ENCODE measurements at regions not wholly inside any gene's neighbourhood (a gene's known extent, or its start where the extent isn't known, plus 50 kb on each side); places are given as distances from the start of the nearest gene placed in this dataset.

GRCh38 chr4:26000274-26000950, 86.4 kb downstream of the SMIM20 start:
- no peaks in the 10 kb centered on the region for H3K4me1 ChIP-seq (ENCODE audit: control insufficient read depth in 3 of 3, insufficient read depth in 2 of 3, low read depth in 1 of 3, low read length in 2 of 3)
- FAIRE-seq: no peak

GRCh38 chr4:26001413-26001812, 87.4 kb downstream of the SMIM20 start:
- no peak for DNase-seq

More at GRCh38 chr4:26000274-26000950, 86.4 kb downstream of the SMIM20 start:
- no peak overlapping the region for H3K4me3 ChIP-seq (ENCODE audit: low read depth in 1 of 3, low read length in 3 of 3)
- no peak overlapping the region for H3K27ac ChIP-seq (ENCODE audit: low read depth in 1 of 3, low read length in 2 of 3)
- WGBS, 3 donors: 78 to 87% (median 79%) methylated on average over 2 of the region's 2 CpGs
- no peak for DNase-seq
- H3K9me3 ChIP-seq (ENCODE audit: control insufficient read depth in 2 of 2, insufficient read depth in 1 of 2, low read depth in 1 of 2, low read length in 1 of 2): no peaks in the 10 kb centered on the region
- no peaks in the 10 kb centered on the region for H3K27me3 ChIP-seq (ENCODE audit: control insufficient read depth in 3 of 3, insufficient read depth in 3 of 3, low read length in 3 of 3)
- no peaks in the 10 kb centered on the region for H3K36me3 ChIP-seq (ENCODE audit: control insufficient read depth in 3 of 3, insufficient read depth in 2 of 3, low read depth in 1 of 3, low read length in 3 of 3)

GRCh38 chr4:26001816-26002215, 87.8 kb downstream of the SMIM20 start:
- Histone ChIP-seq H3K36me3 (ENCODE audit: control insufficient read depth in 3 of 3, insufficient read depth in 2 of 3, low read depth in 1 of 3, low read length in 3 of 3) (no peaks in the 10 kb centered on the region), H3K27ac (ENCODE audit: low read depth in 1 of 3, low read length in 2 of 3) (no peak overlapping the region), H3K27me3 (ENCODE audit: control insufficient read depth in 3 of 3, insufficient read depth in 3 of 3, low read length in 3 of 3) (no peaks in the 10 kb centered on the region), H3K4me1 (ENCODE audit: control insufficient read depth in 3 of 3, insufficient read depth in 2 of 3, low read depth in 1 of 3, low read length in 2 of 3) (no peaks in the 10 kb centered on the region), H3K9me3 (ENCODE audit: control insufficient read depth in 2 of 2, insufficient read depth in 1 of 2, low read depth in 1 of 2, low read length in 1 of 2) (no peaks in the 10 kb centered on the region), H3K4me3 (ENCODE audit: low read depth in 1 of 3, low read length in 3 of 3) (no peak overlapping the region)
- FAIRE-seq (no peak), DNase-seq (no peak)
- WGBS, 3 donors: 86 to 88% (median 86%) methylated on average over 2 of the region's 2 CpGs

More at GRCh38 chr4:26001413-26001812, 87.4 kb downstream of the SMIM20 start:
- H3K4me3 ChIP-seq (ENCODE audit: low read depth in 1 of 3, low read length in 3 of 3): no peak overlapping the region
- no peaks in the 10 kb centered on the region for H3K27me3 ChIP-seq (ENCODE audit: control insufficient read depth in 3 of 3, insufficient read depth in 3 of 3, low read length in 3 of 3)
- 73 to 84% (median 77%) methylated on average over 3 of the region's 3 CpGs for WGBS, 3 donors
- H3K27ac ChIP-seq (ENCODE audit: low read depth in 1 of 3, low read length in 2 of 3): no peak overlapping the region
- H3K4me1 ChIP-seq (ENCODE audit: control insufficient read depth in 3 of 3, insufficient read depth in 2 of 3, low read depth in 1 of 3, low read length in 2 of 3): no peaks in the 10 kb centered on the region
- FAIRE-seq: no peak
- no peaks in the 10 kb centered on the region for H3K36me3 ChIP-seq (ENCODE audit: control insufficient read depth in 3 of 3, insufficient read depth in 2 of 3, low read depth in 1 of 3, low read length in 3 of 3)
- H3K9me3 ChIP-seq (ENCODE audit: control insufficient read depth in 2 of 2, insufficient read depth in 1 of 2, low read depth in 1 of 2, low read length in 1 of 2): no peaks in the 10 kb centered on the region

- Histone ChIP-seq H3K36me3 (ENCODE audit: control insufficient read depth in 3 of 3, insufficient read depth in 2 of 3, low read depth in 1 of 3, low read length in 3 of 3) (no peaks in the 10 kb centered on the region), H3K4me1 (ENCODE audit: control insufficient read depth in 3 of 3, insufficient read depth in 2 of 3, low read depth in 1 of 3, low read length in 2 of 3) (no peaks in the 10 kb centered on the region), H3K9me3 (ENCODE audit: control insufficient read depth in 2 of 2, insufficient read depth in 1 of 2, low read depth in 1 of 2, low read length in 1 of 2) (no peaks in the 10 kb centered on the region), H3K27ac (ENCODE audit: low read depth in 1 of 3, low read length in 2 of 3) (no peak overlapping the region), H3K4me3 (ENCODE audit: low read depth in 1 of 3, low read length in 3 of 3) (no peak overlapping the region), H3K27me3 (ENCODE audit: control insufficient read depth in 3 of 3, insufficient read depth in 3 of 3, low read length in 3 of 3) (no peaks in the 10 kb centered on the region)
- 72 to 95% (median 93%) methylated on average over 2 of the region's 2 CpGs for WGBS, 3 donors
- no peak for FAIRE-seq
- no peak for DNase-seq
Measured at GRCh38 chr4:26003056-26003455, 89.0 kb downstream of the SMIM20 start.

- H3K4me1 ChIP-seq (ENCODE audit: control insufficient read depth in 3 of 3, insufficient read depth in 2 of 3, low read depth in 1 of 3, low read length in 2 of 3): no peaks in the 10 kb centered on the region
- H3K27me3 ChIP-seq (ENCODE audit: control insufficient read depth in 3 of 3, insufficient read depth in 3 of 3, low read length in 3 of 3): no peaks in the 10 kb centered on the region
- 85 to 96% (median 87%) methylated on average over 1 of the region's 1 CpG for WGBS, 3 donors
- no peak overlapping the region for H3K27ac ChIP-seq (ENCODE audit: low read depth in 1 of 3, low read length in 2 of 3)
- H3K9me3 ChIP-seq (ENCODE audit: control insufficient read depth in 2 of 2, insufficient read depth in 1 of 2, low read depth in 1 of 2, low read length in 1 of 2): peaks cover 0 to 4% of the 10 kb centered on the region in 2 donors
- FAIRE-seq: no peak
- no peak overlapping the region for H3K4me3 ChIP-seq (ENCODE audit: low read depth in 1 of 3, low read length in 3 of 3)
- H3K36me3 ChIP-seq (ENCODE audit: control insufficient read depth in 3 of 3, insufficient read depth in 2 of 3, low read depth in 1 of 3, low read length in 3 of 3): no peaks in the 10 kb centered on the region
- no peak for DNase-seq
Measured at GRCh38 chr4:26004290-26004689, 90.3 kb downstream of the SMIM20 start.

GRCh38 chr4:26005764-26006163, 91.7 kb downstream of the SMIM20 start:
- no peaks in the 10 kb centered on the region for H3K36me3 ChIP-seq (ENCODE audit: control insufficient read depth in 3 of 3, insufficient read depth in 2 of 3, low read depth in 1 of 3, low read length in 3 of 3)
- peak in 1 of 2 donors; percentile 19 for DNase-seq
- WGBS, 3 donors: 20 to 50% (median 35%) methylated on average over 4 of the region's 4 CpGs
- FAIRE-seq: no peak
- H3K4me3 ChIP-seq (ENCODE audit: low read depth in 1 of 3, low read length in 3 of 3): no peak overlapping the region
- H3K27me3 ChIP-seq (ENCODE audit: control insufficient read depth in 3 of 3, insufficient read depth in 3 of 3, low read length in 3 of 3): no peaks in the 10 kb centered on the region
- H3K27ac ChIP-seq (ENCODE audit: low read depth in 1 of 3, low read length in 2 of 3): no peak overlapping the region
- no peaks in the 10 kb centered on the region for H3K4me1 ChIP-seq (ENCODE audit: control insufficient read depth in 3 of 3, insufficient read depth in 2 of 3, low read depth in 1 of 3, low read length in 2 of 3)
- peaks cover 0 to 4% of the 10 kb centered on the region in 2 donors for H3K9me3 ChIP-seq (ENCODE audit: control insufficient read depth in 2 of 2, insufficient read depth in 1 of 2, low read depth in 1 of 2, low read length in 1 of 2)

GRCh38 chr4:26008737-26009136, 94.7 kb downstream of the SMIM20 start:
- WGBS, 3 donors: 0 to 3% (median 0%) methylated on average over 1 of the region's 1 CpG
- FAIRE-seq (no peak), DNase-seq (no peak)
- Histone ChIP-seq H3K27ac (ENCODE audit: low read depth in 1 of 3, low read length in 2 of 3) (no peak overlapping the region), H3K4me1 (ENCODE audit: control insufficient read depth in 3 of 3, insufficient read depth in 2 of 3, low read depth in 1 of 3, low read length in 2 of 3) (no peaks in the 10 kb centered on the region), H3K9me3 (ENCODE audit: control insufficient read depth in 2 of 2, insufficient read depth in 1 of 2, low read depth in 1 of 2, low read length in 1 of 2) (peaks cover 0 to 4% of the 10 kb centered on the region in 2 donors), H3K4me3 (ENCODE audit: low read depth in 1 of 3, low read length in 3 of 3) (no peak overlapping the region), H3K36me3 (ENCODE audit: control insufficient read depth in 3 of 3, insufficient read depth in 2 of 3, low read depth in 1 of 3, low read length in 3 of 3) (no peaks in the 10 kb centered on the region), H3K27me3 (ENCODE audit: control insufficient read depth in 3 of 3, insufficient read depth in 3 of 3, low read length in 3 of 3) (peaks cover 0 to 4% (median 0%) of the 10 kb centered on the region in 3 donors)

GRCh38 chr4:26009502-26009901, 95.5 kb downstream of the SMIM20 start:
- no peak overlapping the region for H3K4me3 ChIP-seq (ENCODE audit: low read depth in 1 of 3, low read length in 3 of 3)
- DNase-seq: no peak
- H3K36me3 ChIP-seq (ENCODE audit: control insufficient read depth in 3 of 3, insufficient read depth in 2 of 3, low read depth in 1 of 3, low read length in 3 of 3): no peaks in the 10 kb centered on the region
- H3K4me1 ChIP-seq (ENCODE audit: control insufficient read depth in 3 of 3, insufficient read depth in 2 of 3, low read depth in 1 of 3, low read length in 2 of 3): no peaks in the 10 kb centered on the region
- no peak for FAIRE-seq
- 55 to 78% (median 69%) methylated on average over 3 of the region's 3 CpGs for WGBS, 3 donors
- peaks cover 0 to 4% (median 0%) of the 10 kb centered on the region in 3 donors for H3K27me3 ChIP-seq (ENCODE audit: control insufficient read depth in 3 of 3, insufficient read depth in 3 of 3, low read length in 3 of 3)
- H3K9me3 ChIP-seq (ENCODE audit: control insufficient read depth in 2 of 2, insufficient read depth in 1 of 2, low read depth in 1 of 2, low read length in 1 of 2): peaks cover 0 to 4% of the 10 kb centered on the region in 2 donors
- H3K27ac ChIP-seq (ENCODE audit: low read depth in 1 of 3, low read length in 2 of 3): no peak overlapping the region

GRCh38 chr4:26010304-26010703, 96.3 kb downstream of the SMIM20 start:
- peaks cover 0 to 4% of the 10 kb centered on the region in 2 donors for H3K9me3 ChIP-seq (ENCODE audit: control insufficient read depth in 2 of 2, insufficient read depth in 1 of 2, low read depth in 1 of 2, low read length in 1 of 2)
- no peak overlapping the region for H3K4me3 ChIP-seq (ENCODE audit: low read depth in 1 of 3, low read length in 3 of 3)
- DNase-seq (no peak), FAIRE-seq (no peak)
- peaks cover 0 to 4% (median 0%) of the 10 kb centered on the region in 3 donors for H3K27me3 ChIP-seq (ENCODE audit: control insufficient read depth in 3 of 3, insufficient read depth in 3 of 3, low read length in 3 of 3)
- 8 to 28% (median 16%) methylated on average over 2 of the region's 2 CpGs for WGBS, 3 donors
- no peak overlapping the region for H3K27ac ChIP-seq (ENCODE audit: low read depth in 1 of 3, low read length in 2 of 3)
- no peaks in the 10 kb centered on the region for H3K4me1 ChIP-seq (ENCODE audit: control insufficient read depth in 3 of 3, insufficient read depth in 2 of 3, low read depth in 1 of 3, low read length in 2 of 3)
- no peaks in the 10 kb centered on the region for H3K36me3 ChIP-seq (ENCODE audit: control insufficient read depth in 3 of 3, insufficient read depth in 2 of 3, low read depth in 1 of 3, low read length in 3 of 3)

Measured in small intestine (tissue), 7 donors.